Stimulated activated naive CD8-positive, alpha-beta T cell treated with anti-CD3 and anti-CD28 coated beads, Interleukin-15, Interleukin-2, amounts not matched to agents 100 U/mL and 50 U/mL, for 24 hours (primary cell): ENCODE measurements at regions not wholly inside any gene's neighbourhood (a gene's known extent, or its start where the extent isn't known, plus 50 kb on each side); places are given as distances from the start of the nearest gene placed in this dataset.
"Not testable (repeated sequence)": the region's sequence is repeated elsewhere in the genome, so short reads cannot be mapped to it uniquely, and the experiment has no call there.

Experiments used
- ATAC-seq: fragments of 150-1000 bp; cut with Tn5 transposase; one replicate; pipeline ENCODE4 v1.10.0; 2021
- DNase-seq: peaks from one replicate; pipeline ENCODE4 v3.0.0; 2021

DNA sequence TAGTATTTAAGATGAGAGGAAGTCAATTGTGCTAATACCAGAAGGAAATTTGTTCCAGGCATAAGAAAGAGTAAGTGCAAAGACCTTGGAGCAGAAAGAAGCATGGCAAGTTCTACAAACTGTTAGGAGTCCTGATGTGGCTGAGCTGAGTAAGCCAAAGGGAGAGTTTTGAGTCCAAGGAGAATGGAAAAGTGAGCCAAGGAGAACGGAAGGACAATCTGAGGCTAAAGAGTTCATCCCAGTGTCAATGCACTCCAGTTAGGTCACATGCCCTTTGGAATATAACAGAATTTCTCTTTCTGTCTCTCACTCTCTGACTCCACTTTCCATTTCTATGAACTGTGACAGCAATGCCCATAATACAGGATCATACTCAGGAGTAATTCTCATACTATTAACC is 224.7 kb downstream of the CAAP1 start:
- no peak for ATAC-seq

DNA sequence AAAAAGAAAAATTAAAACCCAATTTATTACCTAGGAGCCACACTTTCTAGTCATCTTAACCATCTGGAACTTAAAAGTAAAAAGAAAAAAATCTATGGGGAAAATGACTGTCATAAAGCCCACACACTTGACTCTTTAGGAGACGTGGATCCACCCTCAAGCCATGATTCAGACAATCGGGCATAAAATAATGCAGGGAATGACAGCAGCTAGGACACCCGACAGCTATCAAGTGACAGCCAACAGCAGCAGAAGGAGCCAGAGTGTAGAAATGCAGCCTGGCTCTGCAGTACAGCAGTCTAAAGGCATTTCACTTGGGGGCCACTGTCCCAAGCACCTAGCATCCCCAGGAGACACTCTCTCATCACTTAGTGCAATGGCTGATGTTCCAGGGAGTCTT is 226.9 kb downstream of the CAAP1 start:
- ATAC-seq (no peak), DNase-seq (no peak)

More for the DNA sequence above, 224.7 kb downstream of the CAAP1 start:
- no peak for DNase-seq

DNA sequence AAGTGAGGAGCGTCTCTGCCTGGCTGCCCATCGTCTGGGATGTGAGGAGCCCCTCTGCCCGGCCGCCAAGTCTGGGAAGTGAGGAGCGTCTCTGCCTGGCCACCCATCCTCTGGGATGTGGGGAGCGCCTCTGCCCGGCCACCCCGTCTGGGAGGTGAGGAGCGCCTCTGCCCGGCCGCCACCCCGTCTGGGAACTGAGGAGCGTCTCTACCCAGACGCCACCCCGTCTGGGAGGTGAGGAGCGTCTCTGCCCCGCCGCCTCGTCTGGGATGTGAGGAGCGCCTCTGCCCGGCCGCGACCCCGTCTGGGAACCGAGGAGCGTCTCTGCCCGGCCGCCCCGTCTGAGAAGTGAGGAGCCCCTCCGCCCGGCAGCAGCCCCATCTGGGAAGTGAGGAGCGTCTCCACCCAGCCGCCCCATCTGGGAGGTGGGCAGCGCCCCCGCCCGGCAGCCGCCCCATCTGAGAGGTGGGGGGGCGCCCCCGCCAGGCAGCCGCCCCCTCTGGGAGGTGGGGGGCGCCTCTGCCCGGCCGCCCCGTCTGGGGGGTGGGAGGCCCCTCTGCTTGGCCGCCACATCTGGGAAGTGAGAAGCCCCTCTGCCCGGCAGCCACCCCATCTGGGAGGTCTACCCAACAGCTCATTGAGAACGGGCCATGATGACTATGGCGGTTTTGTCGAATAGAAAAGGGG is 228.4 kb downstream of the CAAP1 start:
- not testable (repeated sequence) for DNase-seq, ATAC-seq

DNA sequence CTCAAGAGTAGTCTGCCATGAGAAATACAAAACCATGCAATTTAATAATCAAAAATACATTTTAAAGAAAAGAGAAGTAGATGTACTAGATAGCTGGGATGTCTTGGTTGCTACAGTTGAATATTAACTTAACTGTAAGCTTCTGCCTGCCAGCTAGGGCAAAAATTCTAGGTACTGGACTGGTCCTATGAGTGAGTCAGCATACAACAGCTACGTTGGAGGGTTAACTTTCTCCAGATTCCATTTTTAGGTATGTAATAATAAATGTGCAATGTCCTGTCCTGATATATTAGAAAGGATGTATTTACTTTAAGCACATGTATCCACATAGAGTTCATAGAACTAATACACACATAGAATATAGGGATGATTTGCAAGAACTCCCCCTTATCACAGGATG is 230.1 kb downstream of the CAAP1 start:
- no peak for ATAC-seq
- no peak for DNase-seq

DNA sequence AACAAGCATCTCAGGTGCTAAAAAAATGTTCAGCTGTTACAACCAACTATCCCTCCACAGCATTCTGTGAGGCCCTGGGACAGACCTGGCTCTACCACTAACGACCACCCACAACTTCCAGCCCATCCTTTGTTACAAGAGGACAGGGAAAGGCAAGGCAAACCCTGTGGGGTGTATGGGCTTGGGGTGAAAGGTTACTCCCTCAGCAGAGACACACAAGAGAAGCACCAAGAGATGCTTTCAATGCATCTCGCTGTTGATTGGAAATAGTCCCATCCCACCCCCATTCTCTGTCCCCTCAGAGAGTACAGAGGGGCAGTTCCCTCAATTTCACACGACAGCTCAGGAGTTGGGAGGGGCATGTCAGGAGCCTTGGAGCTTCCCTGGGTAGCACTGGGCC is 234.1 kb downstream of the CAAP1 start:
- no peak for DNase-seq

DNA sequence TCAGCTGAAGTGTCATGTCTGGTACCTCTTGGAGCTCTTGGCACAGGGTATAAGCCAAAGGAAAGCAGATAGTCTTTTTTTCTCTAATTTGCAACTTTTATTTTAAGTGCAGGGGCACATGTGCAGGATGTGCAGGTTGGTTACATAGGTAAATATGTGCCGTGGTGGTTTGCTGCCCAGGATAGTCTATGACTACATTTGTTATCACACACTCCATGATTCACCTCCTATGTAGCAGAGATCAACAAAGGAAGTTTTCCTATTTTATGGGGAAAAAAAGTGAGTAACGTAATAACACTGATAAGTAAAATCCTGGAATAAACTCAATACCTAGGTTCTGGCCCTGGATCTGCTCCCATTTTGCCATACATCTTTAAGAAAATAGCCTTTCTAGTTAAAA is 234.6 kb downstream of the CAAP1 start:
- ATAC-seq = no peak
- no peak for DNase-seq

More for the DNA sequence above, 234.1 kb downstream of the CAAP1 start:
- no peak for ATAC-seq

DNA sequence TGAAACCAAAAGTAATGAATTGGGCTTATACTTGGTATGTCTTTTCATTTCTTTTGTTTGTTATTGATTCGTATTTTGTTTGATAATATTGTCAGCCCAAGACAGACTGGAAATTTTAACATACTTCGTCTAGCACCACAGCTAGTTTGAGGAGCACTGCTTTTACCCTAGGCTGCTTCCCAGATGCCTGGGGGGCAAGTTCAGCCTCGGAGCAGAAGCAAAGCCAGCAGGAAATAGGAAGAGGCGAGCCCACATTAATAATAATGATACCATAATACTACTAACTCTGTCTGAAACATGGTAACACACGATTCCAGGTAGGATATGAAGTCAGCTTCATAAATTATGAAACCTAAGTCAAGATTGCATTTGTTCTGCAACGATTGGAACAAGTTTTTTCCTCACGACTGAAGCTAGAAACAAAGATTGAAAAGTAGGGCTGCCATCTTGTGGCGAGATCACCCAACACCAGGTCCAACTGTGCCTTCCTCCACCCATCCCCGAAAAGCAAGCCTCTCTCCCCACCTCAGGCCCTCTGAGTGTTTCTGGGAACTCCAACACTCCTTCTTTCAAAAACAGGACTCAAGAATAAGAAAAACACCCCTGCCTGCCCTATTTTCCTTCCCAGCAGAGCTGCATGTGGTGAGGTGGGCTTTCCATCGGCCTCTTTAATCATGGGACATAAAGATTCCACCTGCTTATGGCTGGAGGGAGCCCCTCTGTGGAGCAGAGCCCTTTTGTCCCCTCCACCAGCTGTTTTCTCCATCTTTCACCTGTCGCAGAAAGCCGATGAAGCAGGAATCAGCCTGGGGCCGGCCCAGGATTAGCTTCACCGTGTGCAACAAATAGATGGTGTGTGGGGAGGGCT is 236.4 kb downstream of the CAAP1 start:
- no peak for DNase-seq
- no peak for ATAC-seq

DNA sequence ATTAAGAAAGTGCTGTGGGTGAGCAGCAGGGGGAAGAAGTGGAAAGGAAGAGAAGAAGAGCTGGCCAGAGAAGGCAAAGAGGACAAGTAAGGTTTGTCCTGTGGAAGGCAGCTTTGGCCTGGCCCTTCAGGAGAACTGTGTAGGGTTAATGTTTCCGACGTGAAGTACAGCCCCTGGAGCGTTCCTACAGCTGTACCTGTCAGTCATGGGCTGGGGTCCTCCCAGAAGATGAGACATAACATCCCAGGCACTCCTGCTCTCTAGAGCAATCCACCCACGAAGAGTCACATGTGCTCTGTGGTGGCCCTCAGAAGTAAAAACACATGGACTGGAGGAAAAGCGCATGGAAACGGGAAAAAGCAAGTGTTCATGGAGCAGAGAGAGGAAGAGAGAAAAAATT is 237.4 kb downstream of the CAAP1 start:
- DNase-seq (no peak), ATAC-seq (no peak)

DNA sequence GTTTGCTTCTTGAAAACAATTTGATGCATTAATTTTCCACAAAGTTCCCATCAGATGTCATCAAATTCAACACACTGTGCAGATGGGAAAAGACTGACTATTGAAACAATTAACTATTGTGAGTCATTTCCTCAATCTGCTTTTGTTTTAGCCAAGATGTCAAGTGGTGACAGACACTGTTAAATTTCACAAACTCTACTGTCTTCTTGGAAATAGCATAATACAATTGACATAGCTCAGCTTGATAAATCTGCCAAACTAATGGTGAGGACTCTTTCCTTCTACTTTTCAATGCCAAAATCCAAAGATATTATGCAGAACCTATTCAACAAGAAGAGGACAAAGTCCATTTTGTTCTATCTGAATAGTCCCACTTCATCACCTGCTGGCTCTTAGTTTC is 242.3 kb downstream of the CAAP1 start:
- ATAC-seq = no peak

DNA sequence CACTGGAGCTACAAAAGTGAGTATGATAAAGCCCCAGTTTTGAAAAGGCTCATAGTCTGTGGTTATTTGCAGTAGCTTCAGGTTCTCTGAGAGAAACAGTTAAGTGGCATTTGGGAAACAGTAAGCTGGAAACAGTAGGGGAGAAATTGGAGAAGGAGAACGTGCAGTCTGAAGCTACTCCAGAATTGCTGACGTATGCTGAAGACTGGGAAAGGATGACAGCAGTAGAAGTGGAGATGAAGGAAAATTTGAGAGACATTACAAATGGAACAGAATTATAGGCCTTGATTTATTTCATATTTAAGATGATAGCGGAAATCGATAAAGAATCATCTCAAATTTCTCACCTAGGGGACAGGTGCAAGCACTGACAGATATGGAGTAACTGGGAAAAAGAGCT is 248.8 kb downstream of the CAAP1 start:
- ATAC-seq = no peak
- no peak for DNase-seq

More for the DNA sequence above, 242.3 kb downstream of the CAAP1 start:
- no peak for DNase-seq

DNA sequence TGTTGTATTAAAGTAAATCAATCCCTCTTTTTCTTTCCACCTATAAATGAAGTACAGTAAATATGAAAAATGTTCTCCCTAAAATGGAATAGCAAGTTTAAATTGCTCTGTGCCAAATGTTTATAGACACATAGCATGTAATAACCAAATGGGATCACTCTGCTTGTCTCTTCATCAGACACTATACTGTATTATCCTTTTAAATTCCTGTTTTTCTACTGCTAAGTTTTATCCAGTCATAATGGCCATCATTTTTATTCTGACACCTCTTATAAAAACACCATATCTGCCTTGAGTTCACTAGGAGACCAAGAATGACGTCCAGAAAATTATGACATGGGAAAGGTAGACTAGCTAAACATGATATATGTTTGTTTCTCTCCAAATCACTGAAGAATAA is 252.8 kb downstream of the CAAP1 start:
- no peak for ATAC-seq
- no peak for DNase-seq

DNA sequence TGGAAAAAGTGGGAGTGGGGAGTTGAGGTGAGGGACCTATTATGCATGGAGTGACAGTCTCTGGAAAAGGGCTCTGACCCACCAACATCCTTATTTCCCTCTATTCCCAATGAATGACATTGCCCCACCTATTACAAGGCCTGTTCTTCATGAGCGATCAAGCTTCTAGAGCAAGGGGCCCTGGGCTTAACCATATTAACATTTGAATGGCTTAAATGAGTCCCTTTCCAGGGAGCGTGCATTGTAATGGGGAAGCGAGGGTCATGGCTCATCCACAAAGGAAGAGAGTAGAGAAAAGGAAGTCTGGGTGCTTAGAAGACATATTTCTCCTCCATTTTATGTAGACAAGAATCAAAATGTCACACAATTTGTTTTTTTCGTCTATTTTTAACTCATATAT is 255.5 kb downstream of the CAAP1 start:
- DNase-seq (no peak), ATAC-seq (no peak)

DNA sequence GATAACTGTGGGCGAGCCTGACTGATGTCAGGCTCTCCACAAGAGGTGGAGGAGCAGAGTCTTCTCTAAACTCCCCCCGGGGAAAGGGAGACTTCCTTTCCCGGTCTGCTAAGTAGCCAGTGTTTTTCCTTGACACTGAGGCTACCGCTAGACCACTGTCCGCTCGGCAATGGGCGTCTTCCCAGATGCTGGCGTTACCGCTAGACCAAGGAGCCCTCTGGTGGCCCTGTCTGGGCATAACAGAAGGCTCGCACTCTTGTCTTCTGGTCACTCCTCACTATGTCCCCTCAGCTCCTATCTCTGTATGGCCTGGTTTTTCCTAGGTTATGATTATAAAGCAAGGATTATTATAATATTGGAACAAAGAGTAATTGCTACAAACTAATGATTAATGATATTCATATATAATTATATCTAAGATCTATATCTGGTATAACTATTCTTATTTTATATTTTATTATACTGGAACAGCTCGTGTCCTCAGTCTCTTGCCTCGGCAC is 278.7 kb downstream of the CAAP1 start:
- ATAC-seq, DNase-seq: not testable (repeated sequence)

DNA sequence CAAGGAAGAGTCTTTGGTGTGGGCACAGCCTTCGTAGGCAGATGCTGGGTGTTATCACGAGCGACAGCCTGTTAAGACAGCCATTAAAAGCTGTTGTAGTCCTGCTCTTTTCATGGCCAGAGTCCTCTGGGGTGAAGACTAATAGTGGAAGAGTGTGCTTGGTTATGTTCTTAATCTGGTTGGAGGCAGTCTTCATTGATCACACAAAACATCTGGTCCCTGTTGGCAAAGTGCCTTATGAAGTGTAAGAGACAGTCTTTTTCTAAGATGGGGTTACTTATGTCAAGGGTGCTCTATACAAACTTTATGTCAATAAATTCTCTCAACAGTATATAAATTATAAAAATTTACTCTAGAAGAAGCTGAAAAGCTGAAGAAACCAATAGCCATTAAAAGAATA is 280.4 kb downstream of the CAAP1 start:
- no peak for ATAC-seq
- DNase-seq = no peak

DNA sequence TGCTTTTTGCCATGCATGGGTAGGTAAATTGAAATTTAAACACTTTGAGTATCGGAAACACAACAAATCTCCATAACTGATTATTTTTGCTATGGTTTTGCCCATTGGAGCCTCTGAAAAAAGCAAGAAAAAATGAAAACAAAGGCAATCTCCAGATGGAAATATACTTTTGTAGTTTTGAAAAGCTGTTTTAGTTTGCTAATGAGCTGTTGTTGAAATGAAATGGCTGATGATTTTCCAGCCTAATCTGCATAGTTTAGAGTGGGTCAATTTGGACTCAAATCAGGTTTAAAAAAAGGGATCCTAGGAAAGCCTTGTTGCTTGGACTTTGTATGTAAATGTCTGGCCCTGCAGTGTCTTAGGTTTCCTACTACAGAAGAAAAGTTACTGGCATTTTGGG is 285.8 kb downstream of the CAAP1 start:
- ATAC-seq (no peak), DNase-seq (no peak)

DNA sequence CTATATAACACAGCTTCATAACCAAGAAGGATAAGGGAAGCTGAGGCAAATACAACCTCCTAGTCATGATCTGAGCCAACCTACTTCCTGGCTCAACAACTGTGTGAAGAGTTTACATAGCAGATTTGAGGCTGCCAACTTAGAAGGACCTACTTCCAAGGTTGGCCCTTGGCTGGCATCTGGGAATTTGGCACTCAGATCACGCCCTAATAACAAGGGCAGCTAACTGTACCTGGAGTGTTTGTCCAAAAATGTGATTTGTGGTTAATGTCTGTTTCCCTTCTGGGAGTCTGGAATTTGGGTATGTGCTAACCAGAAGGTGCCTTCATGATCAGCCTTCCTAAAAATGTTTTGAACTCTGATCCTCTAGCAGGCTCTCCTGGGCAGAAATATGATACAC is 287.2 kb downstream of the CAAP1 start:
- no peak for DNase-seq
- no peak for ATAC-seq

DNA sequence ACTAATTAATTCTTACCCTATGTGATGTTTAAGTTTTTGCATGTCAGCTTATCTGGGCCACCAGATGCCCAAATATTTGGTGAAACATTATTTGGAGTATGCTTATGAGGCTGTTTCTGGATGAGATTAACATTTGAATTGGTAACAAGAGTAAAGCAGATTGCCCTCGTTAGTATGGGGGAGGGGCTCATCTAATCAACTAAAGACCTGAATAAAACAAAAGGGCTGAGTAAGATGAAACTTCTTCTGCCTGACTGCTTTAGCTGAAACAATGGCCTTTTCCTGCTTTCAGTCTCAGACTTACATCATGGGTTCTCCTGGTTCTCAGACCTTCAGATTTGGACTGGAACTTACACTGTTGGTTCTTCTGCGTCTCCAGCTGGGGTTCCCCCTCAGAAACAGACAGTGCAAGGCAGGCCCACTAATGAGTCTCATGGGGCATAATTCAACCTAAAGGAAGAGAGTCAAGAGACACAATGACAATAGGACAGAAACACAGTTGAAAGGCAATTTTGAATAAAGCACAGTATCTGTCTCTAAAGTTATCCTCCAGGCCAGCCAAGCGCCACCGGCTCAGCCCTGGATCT is 288.4 kb downstream of the CAAP1 start:
- DNase-seq (no peak), ATAC-seq (no peak)

DNA sequence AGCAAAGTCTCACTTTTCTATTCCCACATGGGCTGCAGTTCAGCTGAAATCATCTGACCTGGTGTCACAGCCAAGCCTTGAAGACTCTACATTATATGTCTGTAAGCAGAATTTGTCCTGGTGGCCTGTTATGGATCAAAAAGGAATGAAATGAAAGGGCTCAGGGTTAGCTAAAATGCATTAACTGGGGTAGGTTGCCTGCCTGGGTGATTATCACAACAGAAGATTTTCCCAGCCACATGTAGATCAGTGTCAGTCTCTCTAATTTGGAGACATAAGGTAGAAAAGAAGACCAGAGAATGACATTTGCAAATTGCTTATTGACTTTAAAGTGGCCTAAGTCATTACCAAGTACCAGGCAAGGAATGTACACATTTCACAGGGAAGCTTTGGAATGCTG is 289.0 kb downstream of the CAAP1 start:
- ATAC-seq = no peak

DNA sequence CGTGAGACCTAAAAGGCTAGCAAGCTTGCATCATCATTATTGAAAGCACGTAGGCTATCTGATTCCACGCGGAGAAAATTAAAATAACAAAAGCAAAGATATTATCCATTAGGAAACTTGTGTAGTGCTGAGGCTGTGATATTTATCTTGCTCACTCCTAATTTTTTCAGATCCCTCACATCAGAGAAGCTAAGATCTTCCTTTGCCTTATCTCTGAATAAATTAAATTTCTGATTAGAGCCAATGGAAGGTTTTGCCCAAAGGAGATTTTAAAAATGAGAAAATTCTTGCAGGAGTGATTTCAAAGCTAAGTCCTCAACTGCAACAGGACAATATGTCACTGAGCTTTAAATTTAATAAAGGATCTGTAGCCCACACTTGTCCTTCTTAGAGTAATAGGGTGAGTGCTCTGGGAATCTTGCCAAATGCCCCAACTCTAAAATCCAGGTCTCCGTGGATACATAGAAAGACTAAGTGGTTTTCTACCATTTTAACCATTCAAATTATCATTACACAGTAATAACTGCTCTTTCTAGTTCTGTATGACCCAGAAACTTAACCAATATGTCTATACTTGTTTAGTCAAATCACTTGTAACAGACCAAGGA is 295.0 kb downstream of the CAAP1 start:
- ATAC-seq = no peak
- DNase-seq = no peak

More for the DNA sequence above, 289.0 kb downstream of the CAAP1 start:
- no peak for DNase-seq

DNA sequence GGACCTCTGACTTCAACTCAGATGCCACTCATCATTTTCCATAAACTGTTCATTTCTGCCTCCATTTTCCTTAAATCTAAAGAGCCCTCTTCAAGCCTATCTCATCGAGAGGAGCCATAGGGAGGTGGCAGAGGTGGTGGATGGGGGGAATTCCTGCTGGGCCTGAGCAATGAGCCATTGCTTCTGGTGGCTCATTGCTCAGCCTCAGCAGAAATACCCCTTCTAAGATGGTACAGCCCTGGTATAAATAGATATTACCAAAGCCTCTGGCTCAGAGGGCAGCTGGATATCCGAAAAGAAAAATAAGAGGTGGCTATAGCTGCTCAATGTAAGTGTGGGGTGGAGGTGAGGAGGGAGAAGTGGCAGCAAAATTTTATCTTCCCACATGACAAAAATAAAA is 313.5 kb downstream of the CAAP1 start:
- ATAC-seq (no peak), DNase-seq (no peak)

DNA sequence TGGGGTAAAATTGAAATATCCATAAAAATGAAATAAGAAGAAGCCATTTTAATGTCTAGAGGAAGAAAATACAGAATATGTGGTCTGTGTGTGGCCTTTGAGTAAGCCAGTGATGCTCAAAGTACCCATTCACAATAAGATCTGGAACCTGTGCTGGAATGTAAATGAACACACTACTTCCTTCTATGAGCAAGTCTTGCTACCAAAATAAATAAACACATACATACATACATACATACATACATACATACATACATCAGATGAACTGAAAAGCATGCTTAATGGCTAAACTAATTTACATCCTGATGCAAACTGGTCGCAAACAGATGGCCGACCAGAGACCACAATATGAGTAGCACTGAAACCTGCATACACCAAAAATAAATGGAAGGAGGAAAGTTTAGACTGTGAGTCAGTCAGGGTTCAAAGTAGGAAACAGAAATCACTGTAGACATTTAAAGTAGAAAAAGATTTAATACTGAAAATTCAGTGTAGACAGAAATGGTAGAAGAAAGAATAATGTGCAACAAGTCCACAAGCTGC is 317.6 kb downstream of the CAAP1 start:
- no peak for DNase-seq
- no peak for ATAC-seq

DNA sequence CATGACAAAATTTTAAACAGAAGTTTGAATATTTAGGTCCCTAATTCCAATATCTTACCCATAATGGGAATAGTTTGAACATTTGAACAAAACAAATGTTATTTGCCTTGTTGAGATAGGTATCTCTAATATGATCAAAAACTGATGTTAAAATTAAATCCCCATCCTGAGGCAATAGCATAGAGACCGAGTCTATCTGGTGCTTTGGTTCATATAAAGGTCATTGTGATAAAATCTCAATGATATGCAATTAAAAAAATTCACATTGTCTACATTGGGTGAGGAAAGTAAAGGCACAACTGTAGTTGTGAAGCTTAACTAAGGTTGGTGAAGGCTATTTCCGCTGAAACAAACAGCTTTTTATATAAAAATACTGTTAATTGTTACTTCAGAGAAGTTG is 318.3 kb downstream of the CAAP1 start:
- ATAC-seq (no peak), DNase-seq (no peak)
